ENCODE measurements at regions not wholly inside any gene's neighbourhood (a gene's known extent, or its start where the extent isn't known, plus 50 kb on each side); places are given as distances from the start of the nearest gene placed in this dataset.

DNA sequence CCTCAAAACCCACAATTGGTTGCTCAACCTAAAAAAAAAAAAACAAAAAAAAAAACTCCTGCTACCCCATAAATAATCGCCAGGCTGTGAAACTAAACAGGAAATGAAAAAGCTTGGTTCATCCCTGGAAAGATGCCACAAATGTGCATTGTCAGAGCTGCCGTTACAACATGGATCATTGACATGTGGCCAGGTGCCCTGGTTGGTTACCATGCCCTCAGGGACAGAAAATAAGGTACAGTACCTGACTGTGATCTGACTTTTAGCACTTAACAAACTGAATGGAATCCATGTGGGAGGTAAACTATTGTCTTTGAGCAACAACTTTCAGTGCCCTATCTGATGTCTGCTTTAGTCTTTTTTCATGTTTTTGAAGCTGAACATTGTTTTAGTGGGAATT is 118.0 kb upstream of the RPL34 start:
- Histone ChIP-seq H3K27me3 (ENCODE audit: insufficient read depth in 3 of 3, low read length in 2 of 3) (peaks cover 0 to 2% (median 0%) of the 10 kb centered on the region in 3 donors), H3K4me1 (no peaks in the 10 kb centered on the region), H3K36me3 (ENCODE audit: insufficient read depth in 1 of 2, low read depth in 1 of 2) (no peaks in the 10 kb centered on the region), H3K27ac (no peak overlapping the region), H3K9me3 (no peaks in the 10 kb centered on the region), H3K4me3 (no peak overlapping the region)
- intact Hi-C loops (cut with DNase I): no loop called here
- 62 to 68% (median 68%) methylated on average over 2 of the region's 2 CpGs for WGBS, 3 donors
- TF ChIP-seq, protein P1, sequence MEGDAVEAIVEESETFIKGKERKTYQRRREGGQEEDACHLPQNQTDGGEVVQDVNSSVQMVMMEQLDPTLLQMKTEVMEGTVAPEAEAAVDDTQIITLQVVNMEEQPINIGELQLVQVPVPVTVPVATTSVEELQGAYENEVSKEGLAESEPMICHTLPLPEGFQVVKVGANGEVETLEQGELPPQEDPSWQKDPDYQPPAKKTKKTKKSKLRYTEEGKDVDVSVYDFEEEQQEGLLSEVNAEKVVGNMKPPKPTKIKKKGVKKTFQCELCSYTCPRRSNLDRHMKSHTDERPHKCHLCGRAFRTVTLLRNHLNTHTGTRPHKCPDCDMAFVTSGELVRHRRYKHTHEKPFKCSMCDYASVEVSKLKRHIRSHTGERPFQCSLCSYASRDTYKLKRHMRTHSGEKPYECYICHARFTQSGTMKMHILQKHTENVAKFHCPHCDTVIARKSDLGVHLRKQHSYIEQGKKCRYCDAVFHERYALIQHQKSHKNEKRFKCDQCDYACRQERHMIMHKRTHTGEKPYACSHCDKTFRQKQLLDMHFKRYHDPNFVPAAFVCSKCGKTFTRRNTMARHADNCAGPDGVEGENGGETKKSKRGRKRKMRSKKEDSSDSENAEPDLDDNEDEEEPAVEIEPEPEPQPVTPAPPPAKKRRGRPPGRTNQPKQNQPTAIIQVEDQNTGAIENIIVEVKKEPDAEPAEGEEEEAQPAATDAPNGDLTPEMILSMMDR (IDR thresholded peaks at IDR 0.05): no peak
- no peak for ATAC-seq
- DNase-seq: no peak

DNA sequence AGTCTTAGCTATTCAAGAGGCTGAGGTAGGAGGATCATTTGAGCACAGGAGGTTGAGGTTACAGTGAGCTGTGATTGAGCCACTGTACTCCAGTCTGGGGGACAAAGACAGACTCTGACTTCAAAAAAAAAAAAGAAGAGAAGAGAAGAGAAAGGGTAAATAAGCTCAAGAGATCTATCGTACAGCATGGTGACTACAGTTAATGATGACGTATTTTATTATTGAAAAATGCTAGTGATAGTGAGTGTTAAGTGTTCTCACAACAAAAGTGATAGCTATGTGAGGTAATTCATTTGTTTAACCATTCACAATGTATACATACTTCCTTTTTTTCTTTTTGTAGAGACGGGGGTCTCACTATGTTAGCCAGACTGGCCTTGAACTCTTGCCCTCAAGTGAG is 121.5 kb upstream of the RPL34 start:
- intact Hi-C loops (cut with DNase I): no loop called here
- TF ChIP-seq, protein P1 (IDR thresholded peaks at IDR 0.05): no peak
- WGBS, 3 donors: 78 to 87% (median 86%) methylated on average over 3 of the region's 3 CpGs
- peaks cover 0 to 2% (median 0%) of the 10 kb centered on the region in 3 donors for H3K27me3 ChIP-seq (ENCODE audit: insufficient read depth in 3 of 3, low read length in 2 of 3)
- H3K4me3 ChIP-seq: no peak overlapping the region
- peaks cover 3% of the 10 kb centered on the region for H3K9me3 ChIP-seq
- no peaks in the 10 kb centered on the region for H3K36me3 ChIP-seq (ENCODE audit: insufficient read depth in 1 of 2, low read depth in 1 of 2)
- ATAC-seq (no peak), DNase-seq (no peak)
- H3K4me1 ChIP-seq: no peaks in the 10 kb centered on the region
- no peak overlapping the region for H3K27ac ChIP-seq

DNA sequence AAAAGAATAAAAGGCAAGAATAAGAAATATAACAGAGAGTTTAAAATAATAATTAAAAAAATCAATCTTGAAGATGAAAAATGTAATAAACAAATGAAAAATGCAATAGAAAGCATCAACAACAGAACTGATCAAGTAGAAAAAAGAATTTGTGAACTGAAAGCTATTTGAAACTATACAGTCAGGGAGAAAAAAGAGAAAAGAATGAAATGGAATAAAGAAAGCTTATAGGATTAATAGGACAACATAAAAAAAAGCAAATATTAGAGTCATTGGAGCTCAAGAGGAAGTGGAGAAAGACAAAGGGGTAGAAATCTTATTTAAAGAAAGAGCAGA is 126.8 kb upstream of the RPL34 start:
- H3K4me3 ChIP-seq: no peak overlapping the region
- H3K4me1 ChIP-seq: no peaks in the 10 kb centered on the region
- intact Hi-C loops (cut with DNase I): no loop called here
- H3K9me3 ChIP-seq: peaks cover 14% of the 10 kb centered on the region
- no peak overlapping the region for H3K27ac ChIP-seq
- no peaks in the 10 kb centered on the region for H3K27me3 ChIP-seq (ENCODE audit: insufficient read depth in 3 of 3, low read length in 2 of 3)
- no peaks in the 10 kb centered on the region for H3K36me3 ChIP-seq (ENCODE audit: insufficient read depth in 1 of 2, low read depth in 1 of 2)
- DNase-seq: no peak
- TF ChIP-seq, protein P1 (IDR thresholded peaks at IDR 0.05): no peak
- ATAC-seq: no peak

DNA sequence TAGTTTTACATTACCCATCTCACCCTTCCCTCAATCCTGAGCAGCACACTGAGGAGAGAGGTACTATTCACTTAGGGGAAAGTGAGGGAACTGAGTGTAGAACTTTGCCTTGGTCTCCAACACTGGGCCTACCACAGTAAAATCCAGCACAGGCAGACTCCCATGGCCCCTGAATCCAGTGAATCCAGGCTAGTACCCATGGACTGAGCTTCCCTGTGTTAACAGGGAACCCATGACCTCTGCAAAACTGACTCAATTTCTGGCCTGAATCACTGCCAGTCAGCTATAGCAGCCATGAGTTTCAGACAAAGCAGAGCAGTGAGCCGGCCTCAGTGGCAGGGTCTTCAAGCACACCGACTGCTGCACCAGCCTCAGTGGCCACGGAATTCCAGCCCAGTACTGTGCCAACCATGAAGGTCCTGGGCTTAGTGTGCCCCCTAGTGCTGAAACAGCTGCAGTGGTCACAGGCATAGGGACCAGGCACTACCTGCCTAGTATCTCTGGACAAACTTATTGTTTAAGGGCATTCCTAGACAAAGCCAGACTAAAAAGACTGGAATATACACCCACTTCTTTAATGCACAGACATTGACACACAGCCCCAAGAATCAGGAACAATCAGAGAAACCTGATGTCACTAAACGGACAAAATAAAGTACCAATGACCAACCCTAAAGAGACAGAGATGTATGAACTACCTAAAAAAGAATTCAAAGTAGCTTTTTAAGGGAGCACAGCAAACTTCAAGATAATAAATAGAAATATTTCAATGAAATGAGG is 127.4 kb upstream of the RPL34 start:
- no peak overlapping the region for H3K4me3 ChIP-seq
- H3K27ac ChIP-seq: no peak overlapping the region
- H3K9me3 ChIP-seq: peaks cover 14% of the 10 kb centered on the region
- H3K4me1 ChIP-seq: no peaks in the 10 kb centered on the region
- no peak for ATAC-seq
- 54 to 62% (median 60%) methylated on average over 4 of the region's 4 CpGs for WGBS, 3 donors
- intact Hi-C loops (cut with DNase I): no loop called here
- no peaks in the 10 kb centered on the region for H3K36me3 ChIP-seq (ENCODE audit: insufficient read depth in 1 of 2, low read depth in 1 of 2)
- no peaks in the 10 kb centered on the region for H3K27me3 ChIP-seq (ENCODE audit: insufficient read depth in 3 of 3, low read length in 2 of 3)
- DNase-seq: no peak
- TF ChIP-seq, protein P1 (IDR thresholded peaks at IDR 0.05): no peak

DNA sequence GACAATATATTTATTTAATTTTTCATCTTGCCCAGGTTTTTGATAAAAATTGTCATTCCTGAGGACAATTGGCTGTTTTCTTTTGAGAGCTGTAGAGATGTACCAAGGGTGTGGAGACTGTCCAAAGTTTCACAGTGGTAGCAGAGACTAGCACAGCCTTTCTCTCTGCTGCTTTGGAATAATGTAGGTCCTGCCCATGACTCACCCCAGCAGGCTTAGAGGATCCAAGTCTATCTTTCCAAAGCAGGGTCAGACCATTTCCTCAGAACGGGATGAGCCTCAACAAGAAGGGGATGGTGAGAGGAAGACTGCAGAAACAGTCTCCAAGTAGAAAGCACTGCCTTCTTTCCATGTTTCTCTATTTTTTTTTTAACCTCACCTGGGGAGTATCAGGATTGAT is 131.5 kb upstream of the RPL34 start:
- Histone ChIP-seq H3K36me3 (ENCODE audit: insufficient read depth in 1 of 2, low read depth in 1 of 2) (no peaks in the 10 kb centered on the region), H3K27ac (no peak overlapping the region), H3K9me3 (peaks cover 10% of the 10 kb centered on the region), H3K4me3 (no peak overlapping the region), H3K27me3 (ENCODE audit: insufficient read depth in 3 of 3, low read length in 2 of 3) (no peaks in the 10 kb centered on the region), H3K4me1 (no peaks in the 10 kb centered on the region)
- no peak for ATAC-seq
- intact Hi-C loops (cut with DNase I): no loop called here
- TF ChIP-seq, protein P1 (IDR thresholded peaks at IDR 0.05): no peak
- 43 to 57% (median 44%) methylated on average over 1 of the region's 1 CpG for whole genome bisulfite sequencing, 3 donors
- no peak for DNase-seq

All from psoas muscle (tissue), 7 donors.